ENCODE measurements at regions not wholly inside any gene's neighbourhood (a gene's known extent, or its start where the extent isn't known, plus 50 kb on each side); places are given as distances from the start of the nearest gene placed in this dataset.

GRCh38 chr2:104766683-104767082, 87.2 kb upstream of the POU3F3 start:
- no peaks in the 10 kb centered on the region for H4K20me1 ChIP-seq (replicated peaks in 1 of 2; ENCODE audit: control insufficient read depth in 1 of 2, insufficient read depth in 2 of 2, low read length in 2 of 2)
- no peak overlapping the region for H2BK5ac ChIP-seq (ENCODE audit: low read depth, low read length)
- no peak overlapping the region for H3K4me3 ChIP-seq (ENCODE audit: extremely low read depth in 1 of 4, insufficient read depth in 2 of 4, low read depth in 3 of 4, low read length in 4 of 4)
- no peak overlapping the region for H4K91ac ChIP-seq (replicated peaks; ENCODE audit: insufficient read length, low read length)
- peak overlapping the region; percentile 48; the same call in 1 of the 2 replicates for H3K18ac ChIP-seq (ENCODE audit: extremely low read depth, low read length)
- H3K4me2 ChIP-seq (ENCODE audit: insufficient read depth in 1 of 2, low read depth in 2 of 2, low read length in 2 of 2), result peak overlapping the region in 1 of 2 experiments; percentile 26; a peak in 1 of 4 replicates
- no peak overlapping the region for H3K56ac ChIP-seq (replicated peaks; ENCODE audit: insufficient read length, low read depth, low read length)
- H3K23ac ChIP-seq (ENCODE audit: insufficient read length), result no peak overlapping the region
- DNase-seq (ENCODE audit: low read depth in 1 of 2, low spot score in 2 of 2) (no peak), FAIRE-seq (no peak)
- H3K14ac ChIP-seq (ENCODE audit: insufficient read length), result no peak overlapping the region
- H2BK15ac ChIP-seq (ENCODE audit: low read length), result no peak overlapping the region
- ChIA-PET POLR2A (ENCODE audit: partially characterized antibody) (interaction anchor here (1.3 kb wide), 1 partner anchor 8 kb away, joined by 4 read pairs; no protein-coding TSS in a partner anchor), CTCF (ENCODE audit: partially characterized antibody) (interaction anchor here (1.0 to 1.4 kb wide), 2 partner anchors 18 to 83 kb away, joined by 3 to 4 read pairs; no protein-coding TSS in a partner anchor)
- no peak overlapping the region for H2AK5ac ChIP-seq (ENCODE audit: low read depth, low read length)
- no peak overlapping the region for H3K27ac ChIP-seq (ENCODE audit: low read depth, low read length)
- H3K4me1 ChIP-seq (replicated peaks in 1 of 4; ENCODE audit: control insufficient read depth in 3 of 4, insufficient read depth in 4 of 4, low read length in 3 of 4), result peaks cover 0 to 4% (median 0%) of the 10 kb centered on the region in 4 experiments; a peak in 2 of 7 replicates
- H3K79me2 ChIP-seq (ENCODE audit: control insufficient read depth in 1 of 2, insufficient read depth in 2 of 2, low read length in 2 of 2), result no peaks in the 10 kb centered on the region
- no peak overlapping the region for H4K8ac ChIP-seq (ENCODE audit: extremely low read depth, insufficient read depth, low read length)
- peak overlapping the region; percentile 97 for H2AFZ ChIP-seq (ENCODE audit: low read length)
- no peak overlapping the region for H2BK20ac ChIP-seq (ENCODE audit: low read length)
- no peak overlapping the region for H3K9ac ChIP-seq (replicated peaks in 1 of 4; ENCODE audit: extremely low read depth in 1 of 4, low read depth in 3 of 4, low read length in 3 of 4)
- H4K5ac ChIP-seq (ENCODE audit: insufficient read length, low read depth, low read length), result no peak overlapping the region
- H2BK120ac ChIP-seq (replicated peaks; ENCODE audit: low read depth, low read length), result no peak overlapping the region
- no peaks in the 10 kb centered on the region for H3K27me3 ChIP-seq (replicated peaks in 1 of 4; ENCODE audit: control insufficient read depth in 3 of 4, extremely low read depth in 1 of 4, insufficient read depth in 3 of 4, low read length in 3 of 4)
- no peaks in the 10 kb centered on the region for H3K79me1 ChIP-seq (ENCODE audit: low read depth, low read length)
- no peaks in the 10 kb centered on the region for H3K36me3 ChIP-seq (ENCODE audit: control insufficient read depth in 2 of 4, insufficient read depth in 4 of 4, low read length in 3 of 4)
- peak overlapping the region; percentile 52; the same call in 1 of the 2 replicates for H2BK12ac ChIP-seq (ENCODE audit: low read depth, low read length)
- WGBS, 2 experiments (ENCODE audit: extremely low coverage in 1 of 2, insufficient coverage in 1 of 2, insufficient read length in 1 of 2, insufficient replicate concordance in 2 of 2, low coverage in 1 of 2, low lambda C conversion rate in 2 of 2, missing lambda C conversion rate in 1 of 2), result 71% methylated on average over 8 of the region's 10 CpGs; no CpG with 5 or more reads in 1 of the 2 experiments
- peaks cover 0 to 6% of the 10 kb centered on the region in 2 experiments; a peak in 1 of 4 replicates for H3K9me3 ChIP-seq (ENCODE audit: insufficient read depth in 2 of 2, low read depth in 1 of 2, low read length in 1 of 2)
- no peak overlapping the region for H3K4ac ChIP-seq (replicated peaks; ENCODE audit: insufficient read length, low read depth, low read length)
- no peaks in the 10 kb centered on the region for H3K23me2 ChIP-seq (ENCODE audit: low read depth, low read length)
- no peak for TF ChIP-seq CHD2 (IDR thresholded peaks at IDR 0.05; ENCODE audit: low read length)
- no peak for TF ChIP-seq HDAC6 (IDR thresholded peaks at IDR 0.05; ENCODE audit: low read depth, low read length)
- no peak for TF ChIP-seq SP2 (IDR thresholded peaks at IDR 0.05; ENCODE audit: low read length)
- TF ChIP-seq SP1 (IDR thresholded peaks at IDR 0.05; ENCODE audit: low read depth, low read length), result no peak
- TF ChIP-seq PHF8 (conservative IDR thresholded peaks at IDR 0.05; ENCODE audit: low read depth, low read length), result no peak
- no peak for TF ChIP-seq SIX5 (IDR thresholded peaks at IDR 0.05; ENCODE audit: low read depth, low read length)
- no peak for TF ChIP-seq HDAC2 (IDR thresholded peaks at IDR 0.05; ENCODE audit: borderline replicate concordance in 1 of 2, low read depth in 2 of 2, low read length in 2 of 2)
- no peak for TF ChIP-seq BRCA1 (IDR thresholded peaks at IDR 0.05; ENCODE audit: low read depth, low read length)
- no peak for TF ChIP-seq TEAD4 (IDR thresholded peaks at IDR 0.05; ENCODE audit: low read depth, low read length)
- no peak for TF ChIP-seq SAP30 (IDR thresholded peaks at IDR 0.05; ENCODE audit: insufficient read depth, insufficient replicate concordance, low read length)
- TF ChIP-seq KDM5A (IDR thresholded peaks at IDR 0.05; ENCODE audit: low read length), result no peak
- no peak for TF ChIP-seq CHD1 (IDR thresholded peaks at IDR 0.05; ENCODE audit: low read depth, low read length)
- TF ChIP-seq ZNF274 (IDR thresholded peaks at IDR 0.05; ENCODE audit: borderline replicate concordance, extremely low read depth, low read length), result no peak
- TF ChIP-seq GTF2F1 (IDR thresholded peaks at IDR 0.05; ENCODE audit: borderline replicate concordance, low read depth, low read length), result no peak
- TF ChIP-seq EGR1 (IDR thresholded peaks at IDR 0.05; ENCODE audit: borderline replicate concordance, low read depth, low read length), result no peak
- no peak for TF ChIP-seq SP4 (IDR thresholded peaks at IDR 0.05; ENCODE audit: low read length)

Data from H1 (cell line).